Ovary (tissue), 3 donors: ENCODE measurements at regions not wholly inside any gene's neighbourhood (a gene's known extent, or its start where the extent isn't known, plus 50 kb on each side); places are given as distances from the start of the nearest gene placed in this dataset.

Experiments
- EP300 ChIP-seq: sonication (generic); formaldehyde crosslinking; IDR thresholded peaks from one replicate; pipeline ENCODE4 v1.6.1; 2017; ENCODE audit warnings: antibody characterized with exemption
- TF ChIP-seq, protein P1 (sequence below), 3 donors: fragments of 450-650 bp in 2 of 3; fragments of 200-600 bp in 1 of 3; IDR thresholded peaks; one replicate each; pipeline versions ENCODE4 v1.5.1 to v1.8.0; 2016 to 2022; ENCODE audit warnings: antibody characterized with exemption in 3 of 3, mild to moderate bottlenecking in 1 of 3
- donor health status: DM: no; HTN: no; CAD: no.

- TF ChIP-seq, protein P1, sequence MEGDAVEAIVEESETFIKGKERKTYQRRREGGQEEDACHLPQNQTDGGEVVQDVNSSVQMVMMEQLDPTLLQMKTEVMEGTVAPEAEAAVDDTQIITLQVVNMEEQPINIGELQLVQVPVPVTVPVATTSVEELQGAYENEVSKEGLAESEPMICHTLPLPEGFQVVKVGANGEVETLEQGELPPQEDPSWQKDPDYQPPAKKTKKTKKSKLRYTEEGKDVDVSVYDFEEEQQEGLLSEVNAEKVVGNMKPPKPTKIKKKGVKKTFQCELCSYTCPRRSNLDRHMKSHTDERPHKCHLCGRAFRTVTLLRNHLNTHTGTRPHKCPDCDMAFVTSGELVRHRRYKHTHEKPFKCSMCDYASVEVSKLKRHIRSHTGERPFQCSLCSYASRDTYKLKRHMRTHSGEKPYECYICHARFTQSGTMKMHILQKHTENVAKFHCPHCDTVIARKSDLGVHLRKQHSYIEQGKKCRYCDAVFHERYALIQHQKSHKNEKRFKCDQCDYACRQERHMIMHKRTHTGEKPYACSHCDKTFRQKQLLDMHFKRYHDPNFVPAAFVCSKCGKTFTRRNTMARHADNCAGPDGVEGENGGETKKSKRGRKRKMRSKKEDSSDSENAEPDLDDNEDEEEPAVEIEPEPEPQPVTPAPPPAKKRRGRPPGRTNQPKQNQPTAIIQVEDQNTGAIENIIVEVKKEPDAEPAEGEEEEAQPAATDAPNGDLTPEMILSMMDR (IDR thresholded peaks at IDR 0.05), result no peak
- no peak for TF ChIP-seq EP300
Measured at GRCh38 chr14:61196034-61196433, 85.1 kb downstream of the TMEM30B start.
